Cardiac muscle cell (in vitro differentiated cells and primary cell): ENCODE measurements at regions not wholly inside any gene's neighbourhood (a gene's known extent, or its start where the extent isn't known, plus 50 kb on each side); places are given as distances from the start of the nearest gene placed in this dataset.
A peak's percentile ranks its signal among the peaks of the same experiment; 100 is the strongest.
"Not testable (repeated sequence)": the region's sequence is repeated elsewhere in the genome, so short reads cannot be mapped to it uniquely, and the experiment has no call there.

Experiments used
- DNase-seq, 2 donors: peaks; one replicate each; pipeline versions ENCODE4 v3.0.0 to v3.0.0-alpha.2; 2010 to 2017; ENCODE audit warnings: low read depth in 1 of 2, low spot score in 1 of 2
- H3K27ac ChIP-seq: fragments of 200-600 bp; sonication (generic); 2 replicates; pipeline ENCODE4 v1.5.1; 2016
- H3K27me3 ChIP-seq: fragments of 200-600 bp; sonication (generic); 2 replicates; pipeline ENCODE4 v1.6.0; 2016; ENCODE audit warnings: control low read depth
- H3K36me3 ChIP-seq: fragments of 200-600 bp; sonication (generic); 2 replicates; pipeline ENCODE4 v1.5.1; 2016; ENCODE audit warnings: control low read depth
- H3K4me1 ChIP-seq: fragments of 200-600 bp; sonication (generic); 2 replicates; pipeline ENCODE4 v1.8.1; 2017; ENCODE audit warnings: low read depth, mild to moderate bottlenecking, mixed run types
- H3K4me3 ChIP-seq: fragments of 200-600 bp; sonication (generic); 2 replicates; pipeline ENCODE4 v1.5.1; 2016; ENCODE audit warnings: mild to moderate bottlenecking
- H3K9me3 ChIP-seq: fragments of 200-600 bp; sonication (generic); 2 replicates; pipeline ENCODE4 v1.5.1; 2017; ENCODE audit warnings: low read depth, mild to moderate bottlenecking, control low read depth
- TF ChIP-seq, protein P1 (sequence below): IDR thresholded peaks from 2 replicates; pipeline ENCODE4 v1.5.1; 2012; ENCODE audit warnings: low read depth, mild to moderate bottlenecking, low read length

DNA sequence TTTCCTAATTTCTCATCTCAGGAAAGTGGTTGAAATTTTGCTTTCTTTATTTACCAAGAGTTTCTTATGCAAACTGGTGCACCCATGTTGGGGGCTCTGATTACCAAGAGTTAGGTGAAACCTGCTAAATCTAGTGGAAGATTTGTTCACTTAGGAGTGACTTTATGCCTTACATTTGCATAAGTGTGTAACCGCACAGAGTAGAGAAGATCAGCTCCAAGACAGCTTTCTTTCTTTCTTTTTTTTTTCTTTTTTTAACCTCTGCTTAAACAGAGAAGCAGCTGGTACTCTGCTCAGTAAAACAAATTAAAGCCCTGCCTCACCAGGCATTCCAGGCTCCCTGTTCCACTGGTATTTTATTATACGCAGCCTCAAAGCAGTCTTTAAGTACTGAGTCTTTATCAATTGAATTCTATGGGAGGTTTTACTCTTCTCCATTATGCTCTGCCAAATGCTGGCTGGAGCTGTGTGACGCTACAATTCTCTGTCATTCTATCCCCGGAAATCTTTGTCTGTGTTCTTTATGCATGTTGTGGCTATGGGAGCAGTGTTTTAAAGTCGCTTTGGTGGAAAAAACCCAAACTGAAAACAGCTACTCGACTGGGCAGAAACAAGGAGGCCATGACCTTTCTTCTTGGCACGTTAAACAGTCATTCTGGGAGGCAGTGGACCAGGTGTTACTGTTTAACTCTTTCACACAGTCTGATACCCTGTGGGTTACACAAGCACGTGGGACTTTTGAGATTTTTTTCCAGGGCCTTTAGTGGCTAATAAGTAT, 55.2 kb upstream of the GBE1 start:
- Histone ChIP-seq H3K27me3 (no peaks in the 10 kb centered on the region), H3K4me3 (no peak overlapping the region), H3K4me1 (peaks cover 5% of the 10 kb centered on the region), H3K27ac (no peak overlapping the region), H3K36me3 (no peaks in the 10 kb centered on the region), H3K9me3 (no peaks in the 10 kb centered on the region)
- TF ChIP-seq, protein P1, sequence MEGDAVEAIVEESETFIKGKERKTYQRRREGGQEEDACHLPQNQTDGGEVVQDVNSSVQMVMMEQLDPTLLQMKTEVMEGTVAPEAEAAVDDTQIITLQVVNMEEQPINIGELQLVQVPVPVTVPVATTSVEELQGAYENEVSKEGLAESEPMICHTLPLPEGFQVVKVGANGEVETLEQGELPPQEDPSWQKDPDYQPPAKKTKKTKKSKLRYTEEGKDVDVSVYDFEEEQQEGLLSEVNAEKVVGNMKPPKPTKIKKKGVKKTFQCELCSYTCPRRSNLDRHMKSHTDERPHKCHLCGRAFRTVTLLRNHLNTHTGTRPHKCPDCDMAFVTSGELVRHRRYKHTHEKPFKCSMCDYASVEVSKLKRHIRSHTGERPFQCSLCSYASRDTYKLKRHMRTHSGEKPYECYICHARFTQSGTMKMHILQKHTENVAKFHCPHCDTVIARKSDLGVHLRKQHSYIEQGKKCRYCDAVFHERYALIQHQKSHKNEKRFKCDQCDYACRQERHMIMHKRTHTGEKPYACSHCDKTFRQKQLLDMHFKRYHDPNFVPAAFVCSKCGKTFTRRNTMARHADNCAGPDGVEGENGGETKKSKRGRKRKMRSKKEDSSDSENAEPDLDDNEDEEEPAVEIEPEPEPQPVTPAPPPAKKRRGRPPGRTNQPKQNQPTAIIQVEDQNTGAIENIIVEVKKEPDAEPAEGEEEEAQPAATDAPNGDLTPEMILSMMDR = no peak
- peak in 1 of 2 donors; percentile 39 for DNase-seq

DNA sequence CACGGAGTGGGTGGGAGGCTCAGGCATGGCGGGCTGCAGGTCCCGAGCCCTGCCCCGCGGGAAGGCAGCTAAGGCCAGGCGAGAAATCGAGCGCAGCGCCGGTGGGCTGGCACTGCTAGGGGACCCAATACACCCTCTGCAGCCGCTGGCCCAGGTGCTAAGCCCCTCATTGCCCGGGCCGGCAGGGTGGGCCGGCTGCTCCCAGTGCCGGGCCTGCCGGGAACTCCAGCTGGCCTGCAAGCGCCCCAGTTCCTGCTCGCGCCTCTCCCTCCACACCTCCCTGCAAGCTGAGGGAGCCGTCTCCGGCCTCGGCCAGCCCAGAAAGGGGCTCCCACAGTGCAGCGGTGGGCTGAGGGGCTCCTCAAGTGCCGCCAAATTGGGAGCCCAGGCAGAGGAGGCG, 50.7 kb upstream of the GBE1 start:
- H3K36me3 ChIP-seq, H3K9me3 ChIP-seq, DNase-seq, H3K4me3 ChIP-seq, H3K27ac ChIP-seq, H3K4me1 ChIP-seq, H3K27me3 ChIP-seq: not testable (repeated sequence)
